SHP77 treated with DMSO at 0.1 percent for 48 hours (cell line): ENCODE measurements at regions not wholly inside any gene's neighbourhood (a gene's known extent, or its start where the extent isn't known, plus 50 kb on each side); places are given as distances from the start of the nearest gene placed in this dataset.

ENCODE experiments used
- DNase-seq: peaks from one replicate; lab custom pipeline; 2025; lab: John Stamatoyannopoulos, UW

- DNase-seq = no peak
Measured at GRCh38 chr17:53166731-53167130, 656.0 kb upstream of the KIF2B start.

- DNase-seq = peak; percentile 73
Measured at GRCh38 chr17:53150101-53150698, 672.5 kb upstream of the KIF2B start.

DNA sequence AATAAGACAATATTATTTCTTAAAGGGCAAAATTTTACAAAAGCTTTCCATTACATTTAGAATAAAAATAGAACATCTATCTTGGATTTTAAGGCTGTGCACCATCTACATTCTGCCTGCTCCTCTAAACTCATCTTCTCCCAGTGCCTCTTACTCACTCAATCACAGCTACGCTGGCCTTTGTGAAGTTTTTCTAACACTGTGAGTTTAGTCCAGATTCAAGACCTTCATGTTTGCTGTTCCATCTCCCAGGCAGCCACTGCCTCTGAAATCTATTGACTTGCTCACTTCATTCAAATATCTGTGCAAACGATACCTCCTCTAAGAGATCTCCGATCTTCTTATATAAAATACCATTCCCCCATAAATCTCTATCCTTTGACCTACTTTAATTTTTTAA lies 673.4 kb upstream of the KIF2B start:
- no peak for DNase-seq

- no peak for DNase-seq
Measured at GRCh38 chr17:53148058-53148457, 674.7 kb upstream of the KIF2B start.

- DNase-seq = peak; percentile 77
Measured at GRCh38 chr17:53142890-53143289, 679.8 kb upstream of the KIF2B start.

- DNase-seq = no peak
Measured at GRCh38 chr17:53141731-53142130, 681.0 kb upstream of the KIF2B start.

DNA sequence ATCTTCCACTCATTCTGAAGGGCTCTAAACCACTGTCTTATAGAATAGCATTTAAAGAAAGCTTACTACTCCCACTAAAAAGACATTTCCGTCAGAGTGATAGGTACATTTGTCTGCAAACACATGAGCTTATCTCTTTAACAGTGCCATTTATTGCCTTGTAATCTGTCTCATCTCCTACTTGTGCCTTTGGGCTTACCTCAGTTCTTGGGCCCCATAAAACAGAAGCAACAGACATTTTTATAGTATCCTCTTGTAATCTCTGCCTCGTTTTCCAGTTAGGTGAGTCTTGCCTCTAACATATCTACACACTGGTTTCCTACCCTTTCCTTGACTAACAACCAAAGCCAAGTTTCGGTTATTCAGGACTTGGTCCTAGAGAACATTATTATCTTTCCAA lies 681.4 kb upstream of the KIF2B start:
- DNase-seq = no peak

DNA sequence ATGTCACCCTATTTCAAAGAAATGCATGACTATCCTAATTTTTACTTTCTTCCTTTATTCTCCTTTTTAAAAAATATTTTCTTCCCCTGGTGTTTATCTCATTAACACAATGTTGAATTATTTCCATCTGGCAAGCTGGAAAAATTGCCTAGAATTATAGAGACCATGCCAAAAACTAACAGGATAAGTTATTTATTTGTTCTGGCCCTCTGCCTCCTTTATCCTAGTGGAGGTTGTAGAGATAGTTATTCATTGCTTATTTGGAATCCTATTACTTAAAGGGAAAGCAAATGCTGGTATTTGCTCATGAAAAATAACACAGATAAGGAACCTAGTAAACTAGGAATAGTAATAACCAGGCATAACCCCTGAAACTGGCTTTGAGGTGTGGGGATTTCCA lies 684.9 kb upstream of the KIF2B start:
- DNase-seq = no peak

- DNase-seq = no peak
Measured at GRCh38 chr17:53135969-53136368, 686.8 kb upstream of the KIF2B start.

GRCh38 chr17:53134548-53134947 lies 688.2 kb upstream of the KIF2B start:
- peak; percentile 26 for DNase-seq

- peak; percentile 27 for DNase-seq
Measured at GRCh38 chr17:53133876-53134275, 688.9 kb upstream of the KIF2B start.

DNA sequence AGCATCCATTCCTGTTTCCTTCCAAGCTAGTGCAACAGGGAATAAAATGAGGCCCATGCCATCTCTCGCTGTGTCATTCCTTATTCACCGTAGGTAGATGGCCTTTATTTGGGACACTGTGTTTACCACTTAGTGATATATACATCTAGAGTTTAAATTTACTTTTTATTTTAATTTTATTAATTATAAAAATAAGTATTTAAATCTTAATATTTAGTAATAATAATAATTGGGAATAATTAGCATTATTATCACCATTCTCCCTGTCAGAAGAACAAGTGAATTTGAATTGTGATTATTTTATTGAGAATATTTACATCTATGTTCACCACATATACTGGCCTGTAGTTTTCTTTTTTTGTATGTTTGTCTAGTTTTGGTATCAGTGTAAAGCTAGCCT lies 692.9 kb upstream of the KIF2B start:
- DNase-seq = no peak

DNA sequence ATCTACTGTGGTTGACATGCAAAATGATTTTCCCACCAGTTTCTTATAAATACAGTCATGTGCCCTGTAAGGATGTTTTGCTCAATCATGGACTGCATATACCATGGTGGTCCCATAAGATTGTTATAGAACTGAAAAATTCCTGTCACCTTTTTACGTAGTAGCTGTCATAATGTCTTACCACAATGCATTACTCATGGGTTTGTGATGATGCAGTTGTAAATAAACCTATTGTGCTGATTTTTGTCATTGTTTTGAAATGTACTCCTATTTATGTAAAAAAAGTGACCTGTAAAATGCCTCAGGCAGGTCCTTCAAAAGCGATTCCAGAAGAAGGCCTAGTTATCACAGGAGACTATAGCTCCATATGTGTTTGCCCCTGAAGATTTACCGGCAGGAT lies 695.4 kb upstream of the KIF2B start:
- no peak for DNase-seq

- DNase-seq = no peak
Measured at GRCh38 chr17:53122966-53123365, 699.8 kb upstream of the KIF2B start.

- DNase-seq = no peak
Measured at GRCh38 chr17:53119773-53120172, 703.0 kb upstream of the KIF2B start.

GRCh38 chr17:53118948-53119347 lies 703.8 kb upstream of the KIF2B start:
- DNase-seq = no peak

DNA sequence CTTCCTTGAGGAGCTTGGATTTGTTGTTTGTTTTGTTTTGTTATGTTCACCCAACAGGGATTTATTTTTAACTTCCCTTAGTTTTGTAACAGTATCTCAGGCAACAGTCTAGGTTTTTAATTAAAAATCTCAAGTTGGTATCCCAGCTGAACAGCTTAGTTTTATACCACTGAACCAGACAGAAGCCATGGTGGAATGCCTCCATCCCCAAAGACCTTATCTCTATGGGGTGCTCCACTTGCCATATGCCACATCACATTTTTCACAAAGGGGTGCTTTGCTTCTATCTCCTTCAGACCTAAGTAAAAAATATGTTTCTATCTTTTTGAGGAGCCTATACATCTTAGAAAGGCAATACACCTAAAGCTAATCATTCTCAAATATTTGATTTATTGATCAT lies 715.8 kb upstream of the KIF2B start:
- DNase-seq = no peak

GRCh38 chr17:53101706-53102105 lies 721.0 kb upstream of the KIF2B start:
- DNase-seq = no peak

- DNase-seq = no peak
Measured at GRCh38 chr17:53100126-53100525, 722.6 kb upstream of the KIF2B start.

DNA sequence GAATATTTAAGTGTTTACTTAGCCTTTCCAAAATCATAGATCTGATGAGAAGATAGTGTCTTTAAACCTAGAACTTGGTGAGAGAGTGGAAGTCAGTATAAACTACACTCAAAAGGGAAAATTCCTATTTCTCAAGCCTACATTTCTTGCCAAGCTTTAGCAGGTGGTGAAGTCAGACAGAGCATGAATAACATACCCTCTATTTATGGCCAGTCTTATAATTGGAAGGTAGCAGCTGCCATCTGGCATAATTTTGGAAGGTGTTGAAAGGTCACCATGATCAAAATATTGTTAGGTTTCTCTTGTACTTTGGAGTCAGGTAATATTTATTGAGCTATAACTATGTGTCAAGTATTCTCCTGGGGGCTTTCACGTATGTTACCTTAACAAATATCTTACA lies 729.3 kb upstream of the KIF2B start:
- DNase-seq = peak; percentile 13

DNA sequence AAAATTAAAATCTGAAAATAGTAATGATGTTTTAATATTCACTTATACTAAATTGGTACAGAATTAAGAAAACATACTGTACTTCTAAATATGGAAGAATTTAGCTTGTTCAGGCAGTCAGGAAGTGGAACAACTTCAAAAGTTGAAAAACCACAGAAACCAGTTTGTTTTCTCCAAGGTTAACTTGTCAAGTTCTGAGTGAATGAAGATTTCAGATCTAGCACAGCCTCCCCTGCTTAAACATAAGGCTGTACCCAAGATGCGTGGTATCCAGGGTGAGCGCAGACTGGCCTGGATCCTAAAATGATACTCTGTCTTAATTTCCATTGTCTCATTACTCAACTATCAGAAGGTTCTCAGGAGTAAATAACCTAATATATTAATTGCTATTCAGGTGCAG lies 730.7 kb upstream of the KIF2B start:
- DNase-seq = no peak

DNA sequence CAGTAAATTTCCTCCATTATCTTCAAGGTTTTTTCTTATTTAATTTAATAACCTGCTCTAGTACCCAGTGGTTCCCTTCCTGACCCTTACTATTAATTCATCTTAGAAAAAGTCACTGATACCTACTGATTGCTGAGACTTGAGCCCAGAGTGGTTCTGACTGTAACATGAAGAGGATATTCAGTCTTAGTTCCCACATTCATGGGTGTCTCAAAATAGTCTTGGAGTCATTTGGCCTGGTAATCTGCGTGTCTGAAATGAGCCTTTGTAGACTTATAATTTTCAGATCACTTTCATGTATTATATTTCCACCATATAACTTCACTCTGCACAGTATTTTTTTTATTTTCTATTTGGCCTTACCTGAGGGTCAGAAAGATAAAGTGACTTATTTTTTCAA lies 732.0 kb upstream of the KIF2B start:
- no peak for DNase-seq

GRCh38 chr17:53088481-53088880 lies 734.2 kb upstream of the KIF2B start:
- no peak for DNase-seq

DNA sequence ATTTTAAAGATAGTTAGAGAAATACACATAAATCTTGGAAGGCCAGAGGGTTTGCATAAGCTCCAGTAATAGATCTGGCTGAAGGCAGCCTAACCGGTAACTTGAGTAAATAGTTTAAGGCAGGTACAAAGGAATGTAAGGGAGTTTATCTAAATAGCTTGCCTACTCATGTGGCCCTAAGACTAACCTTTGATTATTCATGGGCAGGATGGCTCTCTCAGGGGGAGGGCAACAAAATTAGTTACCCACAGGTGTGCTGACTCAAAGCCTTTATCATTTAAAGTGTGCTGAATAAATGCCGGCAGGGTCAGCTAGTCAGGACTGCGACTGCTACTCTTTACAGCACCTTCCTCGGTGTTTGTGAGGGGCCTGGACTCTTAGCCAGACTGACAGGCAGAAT lies 761.3 kb upstream of the KIF2B start:
- DNase-seq = no peak

GRCh38 chr17:53058031-53058430 lies 764.7 kb upstream of the KIF2B start:
- no peak for DNase-seq
